Suprapubic skin (tissue), 4 donors: ENCODE measurements at regions not wholly inside any gene's neighbourhood (a gene's known extent, or its start where the extent isn't known, plus 50 kb on each side); places are given as distances from the start of the nearest gene placed in this dataset.

ENCODE experiments used
- CTCF ChIP-seq, 2 donors: fragments of 200-600 bp in 1 of 2; fragments of 450-650 bp in 1 of 2; sonication (generic) in 1 of 2; IDR thresholded peaks; one replicate each; pipeline ENCODE4 v1.5.1; 2016 to 2019; ENCODE audit warnings: antibody characterized with exemption in 2 of 2, mild to moderate bottlenecking in 1 of 2, moderate library complexity in 1 of 2
- POLR2A ChIP-seq, 2 donors: fragments of 450-650 bp; IDR thresholded peaks; one replicate each; pipeline ENCODE4 v1.6.1; 2017; ENCODE audit warnings: antibody characterized with exemption in 2 of 2, mild to moderate bottlenecking in 2 of 2, moderate library complexity in 2 of 2
- POLR2AphosphoS5 ChIP-seq, 3 donors: sonication (generic); formaldehyde crosslinking; IDR thresholded peaks; one replicate each; pipeline ENCODE4 v1.6.1; 2017; ENCODE audit warnings: antibody characterized with exemption in 3 of 3

DNA sequence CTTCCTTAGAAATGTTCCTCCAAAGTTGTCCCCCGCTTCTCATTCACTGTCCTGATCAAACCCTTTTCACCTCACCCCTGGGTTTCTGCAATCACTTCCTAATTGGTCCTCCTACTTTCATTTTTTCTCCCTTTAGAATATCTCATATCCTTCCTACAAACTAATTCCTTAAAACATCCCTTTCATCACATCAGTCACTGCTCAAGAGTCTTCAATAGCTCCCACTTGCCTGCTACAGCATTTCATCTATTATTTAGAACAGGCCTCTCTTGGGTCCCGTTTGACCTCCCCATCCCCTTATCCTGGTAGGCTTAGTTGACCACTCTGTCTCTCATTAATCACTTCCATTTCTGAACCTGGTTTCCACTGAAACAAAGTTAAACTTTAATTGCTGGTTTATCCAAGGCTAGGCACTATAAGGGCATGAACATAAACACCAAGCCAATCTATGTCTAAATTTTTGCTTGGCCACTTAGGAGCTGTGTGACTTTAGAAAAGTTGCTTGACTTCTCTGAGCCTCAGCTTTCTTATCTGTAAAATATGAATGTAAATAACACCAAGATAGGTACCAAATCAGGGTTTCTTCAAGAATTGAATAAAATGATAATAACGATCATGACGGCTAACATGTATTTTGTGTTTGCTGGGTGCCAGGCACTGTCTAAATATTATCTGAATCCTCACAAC, 202.1 kb upstream of the WWC1 start:
- no peak for TF ChIP-seq CTCF (IDR thresholded peaks at IDR 0.05)
- no peak for TF ChIP-seq POLR2AphosphoS5 (IDR thresholded peaks at IDR 0.05)
- no peak for TF ChIP-seq POLR2A (IDR thresholded peaks at IDR 0.05)
